ENCODE measurements at regions not wholly inside any gene's neighbourhood (a gene's known extent, or its start where the extent isn't known, plus 50 kb on each side); places are given as distances from the start of the nearest gene placed in this dataset.

GRCh38 chr16:49022351-49022963 is 259.2 kb downstream of the CBLN1 start:
- Histone ChIP-seq H3K27me3 (peaks cover 0 to 16% (median 0%) of the 10 kb centered on the region in 3 donors), H3K4me1 (no peaks in the 10 kb centered on the region), H3K9me3 (no peaks in the 10 kb centered on the region), H3K4me3 (no peak overlapping the region), H3K36me3 (no peaks in the 10 kb centered on the region), H3K27ac (no peak overlapping the region)
- intact Hi-C loops (cut with DNase I; ENCODE audit: low total_unique reads) = no loop called here
- no peak for ATAC-seq
- TF ChIP-seq CTCF (IDR thresholded peaks at IDR 0.05 in 4 of 5, conservative IDR thresholded peaks at IDR 0.05 in 1 of 5) (no peak), POLR2A (IDR thresholded peaks at IDR 0.05) (no peak)
- in situ Hi-C loops (cut with MboI; ENCODE audit: low sequenced_read_pairs in 4 of 4) = no loop called here
- no peak for DNase-seq

- no peak overlapping the region for H3K27ac ChIP-seq
- ATAC-seq = no peak
- in situ Hi-C loops (cut with MboI; ENCODE audit: low sequenced_read_pairs in 4 of 4) = no loop called here
- intact Hi-C loops (cut with DNase I; ENCODE audit: low total_unique reads) = no loop called here
- no peak overlapping the region for H3K4me3 ChIP-seq
- H3K4me1 ChIP-seq = no peaks in the 10 kb centered on the region
- H3K36me3 ChIP-seq = no peaks in the 10 kb centered on the region
- H3K27me3 ChIP-seq = peaks cover 0 to 16% (median 0%) of the 10 kb centered on the region in 3 donors
- no peak for DNase-seq
- TF ChIP-seq CTCF (IDR thresholded peaks at IDR 0.05 in 4 of 5, conservative IDR thresholded peaks at IDR 0.05 in 1 of 5) (no peak), POLR2A (IDR thresholded peaks at IDR 0.05) (no peak)
- no peaks in the 10 kb centered on the region for H3K9me3 ChIP-seq
These were observed 260.5 kb downstream of the CBLN1 start for GRCh38 chr16:49021136-49021535.

GRCh38 chr16:49020436-49020835 is 261.2 kb downstream of the CBLN1 start:
- no peak for ATAC-seq
- DNase-seq = no peak
- no peaks in the 10 kb centered on the region for H3K9me3 ChIP-seq
- no peak for TF ChIP-seq CTCF (IDR thresholded peaks at IDR 0.05 in 4 of 5, conservative IDR thresholded peaks at IDR 0.05 in 1 of 5)
- no peak for TF ChIP-seq POLR2A (IDR thresholded peaks at IDR 0.05)
- no peaks in the 10 kb centered on the region for H3K4me1 ChIP-seq
- in situ Hi-C loops (cut with MboI; ENCODE audit: low sequenced_read_pairs in 4 of 4) = no loop called here
- intact Hi-C loops (cut with DNase I; ENCODE audit: low total_unique reads) = no loop called here
- H3K36me3 ChIP-seq = no peaks in the 10 kb centered on the region
- H3K4me3 ChIP-seq = no peak overlapping the region
- H3K27me3 ChIP-seq = peaks cover 0 to 20% (median 0%) of the 10 kb centered on the region in 3 donors
- no peak overlapping the region for H3K27ac ChIP-seq

- in situ Hi-C loops (cut with MboI; ENCODE audit: low sequenced_read_pairs in 4 of 4) = no loop called here
- no peak for TF ChIP-seq POLR2A (IDR thresholded peaks at IDR 0.05)
- no peak for TF ChIP-seq CTCF (IDR thresholded peaks at IDR 0.05 in 4 of 5, conservative IDR thresholded peaks at IDR 0.05 in 1 of 5)
- peaks cover 0 to 20% (median 0%) of the 10 kb centered on the region in 3 donors for H3K27me3 ChIP-seq
These were observed 261.8 kb downstream of the CBLN1 start for GRCh38 chr16:49019831-49020230.

More at GRCh38 chr16:49019831-49020230, 261.8 kb downstream of the CBLN1 start:
- no peaks in the 10 kb centered on the region for H3K9me3 ChIP-seq
- no peak overlapping the region for H3K4me3 ChIP-seq
- ATAC-seq = no peak
- no peak overlapping the region for H3K27ac ChIP-seq
- H3K4me1 ChIP-seq = no peaks in the 10 kb centered on the region
- intact Hi-C loops (cut with DNase I; ENCODE audit: low total_unique reads) = no loop called here
- H3K36me3 ChIP-seq = no peaks in the 10 kb centered on the region
- DNase-seq = no peak

Data from gastrocnemius medialis (tissue), 4 donors.